ENCODE measurements at regions not wholly inside any gene's neighbourhood (a gene's known extent, or its start where the extent isn't known, plus 50 kb on each side); places are given as distances from the start of the nearest gene placed in this dataset.

DNA sequence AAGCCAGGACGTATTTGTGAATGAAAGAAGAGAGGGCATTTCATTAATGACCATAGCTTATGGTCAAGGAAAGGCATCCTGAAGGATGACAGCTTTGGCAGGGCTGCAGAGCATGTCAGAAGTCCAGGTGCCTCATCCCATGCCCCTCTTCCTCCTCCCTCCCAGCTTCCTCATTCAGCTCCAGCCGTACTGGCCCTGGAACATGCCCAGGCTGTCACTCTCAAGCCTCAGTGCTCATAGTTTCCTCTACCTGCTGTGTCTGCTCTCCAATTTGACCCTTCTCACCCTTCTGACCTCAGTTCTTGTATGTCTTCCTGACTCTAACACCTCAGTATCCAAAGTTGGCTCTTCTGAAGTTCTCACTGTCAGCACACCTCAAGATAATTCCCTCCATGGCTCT lies 695.8 kb upstream of the HS6ST1 start:
- no peak for TF ChIP-seq KDM4B (IDR thresholded peaks at IDR 0.05; ENCODE audit: borderline replicate concordance in 2 of 2, low read depth in 1 of 2)
- H4K20me1 ChIP-seq (replicated peaks; ENCODE audit: control insufficient read depth, insufficient read depth, low read length): no peaks in the 10 kb centered on the region; the same call in 1 of the 2 replicates
- no peak for FAIRE-seq
- H3K9me1 ChIP-seq (ENCODE audit: control insufficient read depth, insufficient read depth, low read length): no peaks in the 10 kb centered on the region
- H3K4me1 ChIP-seq (replicated peaks in 1 of 2; ENCODE audit: control insufficient read depth in 2 of 2, insufficient read depth in 2 of 2, low read length in 2 of 2): no peaks in the 10 kb centered on the region
- DNase-seq (ENCODE audit: extremely low read depth in 1 of 4, low spot score in 3 of 4): no peak
- no peak overlapping the region for H3K9ac ChIP-seq (ENCODE audit: insufficient read depth in 1 of 2, low read depth in 2 of 2, low read length in 2 of 2)
- H3K27ac ChIP-seq (ENCODE audit: extremely low read depth, low read depth, low read length): no peak overlapping the region
- ATAC-seq: no peak
- H3K9me3 ChIP-seq (replicated peaks; ENCODE audit: control insufficient read depth, insufficient read depth, low read depth, low read length): no peaks in the 10 kb centered on the region
- WGBS (ENCODE audit: insufficient coverage, low coverage, missing lambda C conversion rate): 0% methylated on average over 1 of the region's 2 CpGs
- H3K79me2 ChIP-seq (ENCODE audit: control insufficient read depth, insufficient read depth, low read length): no peaks in the 10 kb centered on the region
- no peaks in the 10 kb centered on the region; a peak in 1 of 5 replicates for H3K27me3 ChIP-seq (ENCODE audit: control insufficient read depth in 2 of 2, insufficient read depth in 2 of 2, low read length in 2 of 2)
- H3K4me3 ChIP-seq: no peak overlapping the region
- H3K36me3 ChIP-seq (ENCODE audit: control insufficient read depth, insufficient read depth, low read length): no peaks in the 10 kb centered on the region
- CTCF ChIA-PET (ENCODE audit: low intra/inter-chr PET ratio): no interaction called here
- POLR2A ChIA-PET: no interaction called here
- BruUV-seq (replicated peaks): no TSS peak
- intact Hi-C loops (cut with micrococcal nuclease): no loop called here
- no peak overlapping the region for H3K4me2 ChIP-seq (ENCODE audit: insufficient read depth, low read length)
- in situ Hi-C loops (cut with MboI): no loop called here
- H2AFZ ChIP-seq (ENCODE audit: low read depth, low read length): no peak overlapping the region

DNA sequence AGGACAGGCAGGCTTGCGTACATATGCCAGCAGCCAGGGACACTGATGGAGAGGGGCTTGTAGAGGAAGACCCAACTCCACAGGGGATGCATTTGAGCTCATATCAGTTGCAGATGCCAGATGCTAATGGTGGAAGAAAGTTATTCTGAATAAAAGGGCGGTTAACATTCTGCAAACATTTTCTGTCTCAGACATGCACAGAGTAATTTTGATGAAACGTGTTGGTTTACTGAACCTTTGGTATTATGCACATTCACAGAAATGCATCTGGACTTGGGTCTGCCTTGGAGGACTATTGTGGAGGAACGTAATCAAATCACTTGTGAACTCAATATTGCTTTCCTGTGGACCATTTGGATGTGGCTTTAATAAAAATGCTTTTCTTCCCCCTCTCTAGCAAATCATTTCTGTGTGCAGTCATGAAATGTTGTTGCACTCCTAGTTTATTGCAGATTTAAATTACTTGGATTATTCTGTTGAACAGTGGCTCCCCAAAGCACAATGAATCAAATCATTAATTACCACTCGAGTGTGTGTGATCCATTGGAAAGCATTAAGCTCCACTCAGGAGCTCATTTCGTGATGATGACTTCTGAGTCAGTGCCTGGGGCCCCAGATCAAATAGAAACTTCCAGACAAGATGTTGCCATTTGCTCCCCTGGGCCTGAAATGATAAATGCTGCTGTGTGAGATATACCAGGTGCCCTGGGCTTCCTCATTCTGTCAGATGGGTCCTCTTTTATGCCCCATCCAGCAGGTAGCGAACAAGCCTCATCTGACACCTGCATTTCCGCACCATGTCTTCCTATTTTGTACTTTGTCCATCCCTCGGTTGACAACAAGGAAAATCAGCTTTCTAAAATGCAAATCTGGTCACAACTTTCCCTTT lies 697.0 kb upstream of the HS6ST1 start:
- ATAC-seq: no peak
- H2AFZ ChIP-seq (ENCODE audit: low read depth, low read length): no peak overlapping the region
- no peaks in the 10 kb centered on the region for H3K36me3 ChIP-seq (ENCODE audit: control insufficient read depth, insufficient read depth, low read length)
- TF ChIP-seq STAG1 (CRISPR knock-in tag; IDR thresholded peaks at IDR 0.05; ENCODE audit: borderline replicate concordance): no peak
- TF ChIP-seq, protein P1, sequence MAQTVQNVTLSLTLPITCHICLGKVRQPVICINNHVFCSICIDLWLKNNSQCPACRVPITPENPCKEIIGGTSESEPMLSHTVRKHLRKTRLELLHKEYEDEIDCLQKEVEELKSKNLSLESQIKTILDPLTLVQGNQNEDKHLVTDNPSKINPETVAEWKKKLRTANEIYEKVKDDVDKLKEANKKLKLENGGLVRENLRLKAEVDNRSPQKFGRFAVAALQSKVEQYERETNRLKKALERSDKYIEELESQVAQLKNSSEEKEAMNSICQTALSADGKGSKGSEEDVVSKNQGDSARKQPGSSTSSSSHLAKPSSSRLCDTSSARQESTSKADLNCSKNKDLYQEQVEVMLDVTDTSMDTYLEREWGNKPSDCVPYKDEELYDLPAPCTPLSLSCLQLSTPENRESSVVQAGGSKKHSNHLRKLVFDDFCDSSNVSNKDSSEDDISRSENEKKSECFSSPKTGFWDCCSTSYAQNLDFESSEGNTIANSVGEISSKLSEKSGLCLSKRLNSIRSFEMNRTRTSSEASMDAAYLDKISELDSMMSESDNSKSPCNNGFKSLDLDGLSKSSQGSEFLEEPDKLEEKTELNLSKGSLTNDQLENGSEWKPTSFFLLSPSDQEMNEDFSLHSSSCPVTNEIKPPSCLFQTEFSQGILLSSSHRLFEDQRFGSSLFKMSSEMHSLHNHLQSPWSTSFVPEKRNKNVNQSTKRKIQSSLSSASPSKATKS (CRISPR knock-in tag; IDR thresholded peaks at IDR 0.05): no peak
- no peak for FAIRE-seq
- no TSS peak for BruUV-seq (replicated peaks)
- ChIA-PET POLR2A (no interaction called here), CTCF (ENCODE audit: low intra/inter-chr PET ratio) (no interaction called here)
- no peaks in the 10 kb centered on the region; a peak in 1 of 5 replicates for H3K27me3 ChIP-seq (ENCODE audit: control insufficient read depth in 2 of 2, insufficient read depth in 2 of 2, low read length in 2 of 2)
- in situ Hi-C loops (cut with MboI): no loop called here
- DNase-seq (ENCODE audit: extremely low read depth in 1 of 4, low spot score in 3 of 4): no peak
- intact Hi-C loops (cut with micrococcal nuclease): no loop called here
- no peaks in the 10 kb centered on the region for H3K9me1 ChIP-seq (ENCODE audit: control insufficient read depth, insufficient read depth, low read length)
- no peak overlapping the region for H3K27ac ChIP-seq (ENCODE audit: extremely low read depth, low read depth, low read length)
- H3K79me2 ChIP-seq (ENCODE audit: control insufficient read depth, insufficient read depth, low read length): no peaks in the 10 kb centered on the region
- no peaks in the 10 kb centered on the region for H3K9me3 ChIP-seq (replicated peaks; ENCODE audit: control insufficient read depth, insufficient read depth, low read depth, low read length)
- 0% methylated on average over 9 of the region's 9 CpGs for WGBS (ENCODE audit: insufficient coverage, low coverage, missing lambda C conversion rate)
- no peak overlapping the region for H3K4me3 ChIP-seq
- H4K20me1 ChIP-seq (replicated peaks; ENCODE audit: control insufficient read depth, insufficient read depth, low read length): no peaks in the 10 kb centered on the region; the same call in 1 of the 2 replicates
- H3K4me1 ChIP-seq (replicated peaks in 1 of 2; ENCODE audit: control insufficient read depth in 2 of 2, insufficient read depth in 2 of 2, low read length in 2 of 2): no peaks in the 10 kb centered on the region
- no peak overlapping the region for H3K4me2 ChIP-seq (ENCODE audit: insufficient read depth, low read length)
- H3K9ac ChIP-seq (ENCODE audit: insufficient read depth in 1 of 2, low read depth in 2 of 2, low read length in 2 of 2): no peak overlapping the region
